Trophoblast cell (in vitro differentiated cells and primary cell): ENCODE measurements at regions not wholly inside any gene's neighbourhood (a gene's known extent, or its start where the extent isn't known, plus 50 kb on each side); places are given as distances from the start of the nearest gene placed in this dataset.

Experiments used
- DNase-seq, 2 donors: peaks; one replicate each; pipeline ENCODE4 v3.0.0-alpha.2; 2016
- H2AFZ ChIP-seq: 2 replicates; pipeline ENCODE4 v1.6.1; 2013; ENCODE audit warnings: low read length, moderate library complexity, mild to moderate bottlenecking; ENCODE audit not compliant: insufficient read depth, poor library complexity
- H2AK5ac ChIP-seq: 2 replicates; pipeline ENCODE4 v1.6.1; 2013; ENCODE audit warnings: mild to moderate bottlenecking, low read length
- H2BK120ac ChIP-seq: 2 replicates; pipeline ENCODE4 v1.6.1; 2013; ENCODE audit warnings: low read length, mild to moderate bottlenecking, moderate library complexity; ENCODE audit not compliant: insufficient read depth, poor library complexity
- H2BK12ac ChIP-seq: 2 replicates; pipeline ENCODE4 v1.6.1; 2013; ENCODE audit warnings: mild to moderate bottlenecking, low read length, moderate library complexity
- H2BK5ac ChIP-seq: 2 replicates; pipeline ENCODE4 v1.6.1; 2013; ENCODE audit warnings: low read length, low read depth, moderate library complexity, mild to moderate bottlenecking; ENCODE audit not compliant: poor library complexity
- H3K14ac ChIP-seq: 2 replicates; pipeline ENCODE4 v1.6.1; 2013; ENCODE audit warnings: mild to moderate bottlenecking, low read length
- H3K18ac ChIP-seq: 2 replicates; pipeline ENCODE4 v1.6.1; 2013; ENCODE audit warnings: mild to moderate bottlenecking, low read length
- H3K23ac ChIP-seq: 2 replicates; pipeline ENCODE4 v1.6.1; 2013; ENCODE audit warnings: low read length
- H3K27ac ChIP-seq: 2 replicates; pipeline ENCODE4 v1.5.1; 2013; ENCODE audit warnings: low read depth, mild to moderate bottlenecking, inconsistent platforms, low read length, moderate library complexity
- H3K27me3 ChIP-seq: 2 replicates; pipeline ENCODE4 v1.6.1; 2013; ENCODE audit warnings: inconsistent platforms, mild to moderate bottlenecking, low read length, moderate library complexity; ENCODE audit not compliant: insufficient read depth
- H3K36me3 ChIP-seq, 2 experiments: 1 replicate in 1 of 2; 2 replicates in 1 of 2; pipeline ENCODE4 v1.6.1; 2013; ENCODE audit warnings: low read length in 2 of 2, mild to moderate bottlenecking in 2 of 2, moderate library complexity in 1 of 2; ENCODE audit not compliant: insufficient read depth in 2 of 2, control insufficient read depth in 1 of 2
- H3K4ac ChIP-seq: 2 replicates; pipeline ENCODE4 v1.6.1; 2013; ENCODE audit warnings: low read depth, mild to moderate bottlenecking, low read length, moderate library complexity
- H3K4me1 ChIP-seq, 2 experiments: 1 replicate in 1 of 2; 2 replicates in 1 of 2; pipeline ENCODE4 v1.6.1; 2013; ENCODE audit warnings: low read length in 2 of 2, mild to moderate bottlenecking in 2 of 2, moderate library complexity in 1 of 2; ENCODE audit not compliant: insufficient read depth in 2 of 2, control insufficient read depth in 1 of 2
- H3K4me2 ChIP-seq: 2 replicates; pipeline ENCODE4 v1.6.1; 2013; ENCODE audit warnings: inconsistent platforms, mild to moderate bottlenecking, low read length, moderate library complexity
- H3K4me3 ChIP-seq: 2 replicates; pipeline ENCODE4 v1.5.1; 2013; ENCODE audit warnings: mild to moderate bottlenecking, low read depth, low read length, inconsistent platforms
- H3K79me1 ChIP-seq: one replicate; pipeline ENCODE4 v1.6.1; 2013; ENCODE audit warnings: low read length
- H3K79me2 ChIP-seq: 2 replicates; pipeline ENCODE4 v1.6.1; 2013; ENCODE audit warnings: low read length, mild to moderate bottlenecking; ENCODE audit not compliant: control insufficient read depth, insufficient read depth, poor library complexity
- H3K9ac ChIP-seq: 2 replicates; pipeline ENCODE4 v1.6.1; 2013; ENCODE audit warnings: mild to moderate bottlenecking, low read length
- H3K9me3 ChIP-seq: 2 replicates; pipeline ENCODE4 v1.6.1; 2013; ENCODE audit warnings: low read depth, mild to moderate bottlenecking, control low read depth, inconsistent platforms, low read length; ENCODE audit not compliant: insufficient read depth
- H4K12ac ChIP-seq: 2 replicates; pipeline ENCODE4 v1.6.1; 2013; ENCODE audit warnings: low read depth, mild to moderate bottlenecking, low read length, moderate library complexity
- H4K8ac ChIP-seq: 2 replicates; pipeline ENCODE4 v1.6.1; 2013; ENCODE audit warnings: low read depth, mild to moderate bottlenecking, low read length, moderate library complexity
- H4K91ac ChIP-seq: one replicate; pipeline ENCODE4 v1.6.1; 2013; ENCODE audit warnings: low read depth, mild to moderate bottlenecking, low read length, moderate library complexity
- WGBS: extraction: QIAGEN DNeasy Blood & Tissue Kit; methylation state at CpG from one replicate; pipeline ENCODE4 v1.1.7; 2013; ENCODE audit warnings: missing lambda C conversion rate; ENCODE audit not compliant: insufficient read length, insufficient coverage; ENCODE audit errors: extremely low coverage; 5-methylcytosine and 5-hydroxymethylcytosine counted together

GRCh38 chr10:2834214-2834613 lies 233.1 kb upstream of the PFKP start:
- H3K27ac ChIP-seq: no peak overlapping the region
- H3K18ac ChIP-seq: no peak overlapping the region
- WGBS: no CpG with 5 or more reads among the region's 2 CpGs
- no peak overlapping the region for H2BK5ac ChIP-seq
- H4K91ac ChIP-seq: no peak overlapping the region
- no peak overlapping the region for H2AK5ac ChIP-seq
- no peaks in the 10 kb centered on the region for H3K9me3 ChIP-seq
- no peaks in the 10 kb centered on the region for H3K36me3 ChIP-seq
- no peaks in the 10 kb centered on the region for H3K79me2 ChIP-seq
- no peak overlapping the region for H3K4ac ChIP-seq
- no peaks in the 10 kb centered on the region for H3K27me3 ChIP-seq
- peaks cover 0 to 3% of the 10 kb centered on the region in 2 experiments for H3K4me1 ChIP-seq
- no peak overlapping the region for H3K4me3 ChIP-seq
- no peak overlapping the region for H2BK12ac ChIP-seq
- H3K9ac ChIP-seq: no peak overlapping the region
- H3K14ac ChIP-seq: no peak overlapping the region
- DNase-seq: no peak
- H3K79me1 ChIP-seq: no peaks in the 10 kb centered on the region
- H3K23ac ChIP-seq: no peak overlapping the region
- no peak overlapping the region for H4K8ac ChIP-seq
- no peak overlapping the region for H3K4me2 ChIP-seq
- H4K12ac ChIP-seq: no peak overlapping the region
- no peak overlapping the region for H2BK120ac ChIP-seq
- no peak overlapping the region for H2AFZ ChIP-seq

GRCh38 chr10:2831509-2831908 lies 235.8 kb upstream of the PFKP start:
- Histone ChIP-seq H3K23ac (no peak overlapping the region), H3K27me3 (no peaks in the 10 kb centered on the region), H3K4me2 (no peak overlapping the region), H3K27ac (no peak overlapping the region), H3K14ac (no peak overlapping the region), H3K4me3 (no peak overlapping the region), H3K4ac (no peak overlapping the region), H3K36me3 (no peaks in the 10 kb centered on the region), H2AFZ (no peak overlapping the region), H3K9me3 (no peaks in the 10 kb centered on the region), H2BK120ac (no peak overlapping the region), H3K79me2 (no peaks in the 10 kb centered on the region), H3K18ac (no peak overlapping the region), H4K12ac (no peak overlapping the region), H4K8ac (no peak overlapping the region), H4K91ac (no peak overlapping the region), H3K4me1 (peaks cover 0 to 3% of the 10 kb centered on the region in 2 experiments), H3K79me1 (no peaks in the 10 kb centered on the region), H2AK5ac (no peak overlapping the region), H3K9ac (no peak overlapping the region), H2BK5ac (no peak overlapping the region), H2BK12ac (no peak overlapping the region)
- DNase-seq: no peak
- WGBS: no CpG with 5 or more reads among the region's 7 CpGs

- Histone ChIP-seq H3K9me3 (no peaks in the 10 kb centered on the region), H2BK5ac (no peak overlapping the region), H3K9ac (no peak overlapping the region), H3K27ac (no peak overlapping the region), H2BK12ac (no peak overlapping the region), H3K79me2 (no peaks in the 10 kb centered on the region), H3K4me3 (no peak overlapping the region), H3K36me3 (no peaks in the 10 kb centered on the region), H3K18ac (no peak overlapping the region), H3K14ac (no peak overlapping the region), H3K79me1 (no peaks in the 10 kb centered on the region), H3K4me1 (no peaks in the 10 kb centered on the region), H4K8ac (no peak overlapping the region), H3K4ac (no peak overlapping the region), H2AK5ac (no peak overlapping the region), H4K91ac (no peak overlapping the region), H3K27me3 (no peaks in the 10 kb centered on the region), H3K23ac (no peak overlapping the region), H4K12ac (no peak overlapping the region), H2BK120ac (no peak overlapping the region), H3K4me2 (no peak overlapping the region), H2AFZ (no peak overlapping the region)
- no peak for DNase-seq
- WGBS: no CpG with 5 or more reads among the region's 14 CpGs
Observed at GRCh38 chr10:2828741-2829140, 238.6 kb upstream of the PFKP start.

DNA sequence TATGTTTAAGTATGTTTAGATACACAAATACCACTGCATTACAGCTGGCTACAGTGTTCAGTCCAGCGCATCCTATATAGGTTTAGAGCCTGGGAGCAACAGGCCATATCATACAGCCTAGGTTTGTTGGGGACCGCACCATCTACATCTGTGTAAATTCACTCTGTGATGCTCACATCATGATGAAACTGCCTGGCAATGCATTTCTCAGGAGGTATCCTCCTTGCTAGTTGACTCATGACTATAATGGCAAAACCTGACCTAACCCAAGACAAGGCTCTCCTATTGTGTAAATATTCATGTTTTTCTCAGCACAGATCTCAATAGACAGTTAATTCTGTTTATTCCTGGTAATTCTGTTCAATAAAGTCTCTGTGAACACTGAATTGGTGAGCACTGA lies 240.7 kb upstream of the PFKP start:
- Histone ChIP-seq H3K14ac (no peak overlapping the region), H3K4me1 (no peaks in the 10 kb centered on the region), H3K4ac (no peak overlapping the region), H3K27ac (no peak overlapping the region), H3K9me3 (no peaks in the 10 kb centered on the region), H3K4me2 (no peak overlapping the region), H3K79me2 (no peaks in the 10 kb centered on the region), H2BK120ac (no peak overlapping the region), H3K36me3 (no peaks in the 10 kb centered on the region), H3K18ac (no peak overlapping the region), H3K4me3 (no peak overlapping the region), H4K91ac (no peak overlapping the region), H3K23ac (no peak overlapping the region), H4K8ac (no peak overlapping the region), H2BK5ac (no peak overlapping the region), H2AK5ac (no peak overlapping the region), H3K79me1 (no peaks in the 10 kb centered on the region), H2BK12ac (no peak overlapping the region), H2AFZ (no peak overlapping the region), H3K9ac (no peak overlapping the region), H3K27me3 (no peaks in the 10 kb centered on the region), H4K12ac (no peak overlapping the region)
- no CpG with 5 or more reads among the region's 2 CpGs for WGBS
- DNase-seq: no peak
